ENCODE measurements at regions not wholly inside any gene's neighbourhood (a gene's known extent, or its start where the extent isn't known, plus 50 kb on each side); places are given as distances from the start of the nearest gene placed in this dataset.

GRCh38 chr13:107834281-107834680 is 381.1 kb downstream of the LIG4 start:
- Histone ChIP-seq H3K27me3 (ENCODE audit: control insufficient read depth, insufficient read depth, low read length) (no peaks in the 10 kb centered on the region), H3K9me3 (ENCODE audit: control insufficient read depth, insufficient read depth, low read length) (no peaks in the 10 kb centered on the region), H3K4me3 (ENCODE audit: low read depth, low read length) (no peak overlapping the region), H3K27ac (ENCODE audit: low read depth, low read length) (no peak overlapping the region)
- ChIA-PET CTCF (no interaction called here), POLR2A (no interaction called here)
- no peak for DNase-seq (ENCODE audit: low read depth, low spot score)
- TF ChIP-seq, protein P1, sequence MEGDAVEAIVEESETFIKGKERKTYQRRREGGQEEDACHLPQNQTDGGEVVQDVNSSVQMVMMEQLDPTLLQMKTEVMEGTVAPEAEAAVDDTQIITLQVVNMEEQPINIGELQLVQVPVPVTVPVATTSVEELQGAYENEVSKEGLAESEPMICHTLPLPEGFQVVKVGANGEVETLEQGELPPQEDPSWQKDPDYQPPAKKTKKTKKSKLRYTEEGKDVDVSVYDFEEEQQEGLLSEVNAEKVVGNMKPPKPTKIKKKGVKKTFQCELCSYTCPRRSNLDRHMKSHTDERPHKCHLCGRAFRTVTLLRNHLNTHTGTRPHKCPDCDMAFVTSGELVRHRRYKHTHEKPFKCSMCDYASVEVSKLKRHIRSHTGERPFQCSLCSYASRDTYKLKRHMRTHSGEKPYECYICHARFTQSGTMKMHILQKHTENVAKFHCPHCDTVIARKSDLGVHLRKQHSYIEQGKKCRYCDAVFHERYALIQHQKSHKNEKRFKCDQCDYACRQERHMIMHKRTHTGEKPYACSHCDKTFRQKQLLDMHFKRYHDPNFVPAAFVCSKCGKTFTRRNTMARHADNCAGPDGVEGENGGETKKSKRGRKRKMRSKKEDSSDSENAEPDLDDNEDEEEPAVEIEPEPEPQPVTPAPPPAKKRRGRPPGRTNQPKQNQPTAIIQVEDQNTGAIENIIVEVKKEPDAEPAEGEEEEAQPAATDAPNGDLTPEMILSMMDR (IDR thresholded peaks at IDR 0.05; ENCODE audit: low read depth, low read length) = no peak

DNA sequence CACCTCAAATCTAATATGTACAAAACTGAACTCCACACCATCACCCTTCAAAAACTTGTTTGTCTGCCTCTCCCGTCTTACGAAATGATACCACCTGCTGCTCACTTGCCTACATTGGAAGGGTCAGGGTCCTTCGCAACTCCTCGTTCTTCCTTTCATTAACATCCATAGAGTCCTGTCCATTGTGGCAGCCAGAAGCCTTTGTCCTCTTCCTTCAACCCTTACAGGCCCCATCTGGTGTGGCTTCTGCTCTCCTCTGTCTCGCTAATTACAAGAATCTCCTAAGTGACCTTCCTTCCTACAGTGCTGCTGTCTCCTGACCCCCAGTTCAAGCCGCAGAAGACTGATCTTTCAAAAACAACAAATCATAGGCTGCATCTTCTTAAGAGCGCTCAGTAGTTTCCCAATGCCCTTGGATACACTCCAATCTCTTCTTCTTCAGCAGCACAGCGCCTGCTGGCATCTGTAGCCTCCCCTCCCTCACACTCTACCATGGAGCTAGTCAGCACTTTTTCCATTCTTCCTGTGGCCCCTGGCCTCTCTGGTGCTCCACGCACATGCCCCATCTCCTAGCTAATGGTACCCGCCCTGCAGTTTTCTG is 382.7 kb downstream of the LIG4 start:
- Histone ChIP-seq H3K27me3 (ENCODE audit: control insufficient read depth, insufficient read depth, low read length) (no peaks in the 10 kb centered on the region), H3K27ac (ENCODE audit: low read depth, low read length) (no peak overlapping the region), H3K4me3 (ENCODE audit: low read depth, low read length) (no peak overlapping the region), H3K9me3 (ENCODE audit: control insufficient read depth, insufficient read depth, low read length) (no peaks in the 10 kb centered on the region)
- ChIA-PET CTCF (no interaction called here), POLR2A (no interaction called here)
- TF ChIP-seq, protein P1 (IDR thresholded peaks at IDR 0.05; ENCODE audit: low read depth, low read length) = no peak
- no peak for DNase-seq (ENCODE audit: low read depth, low spot score)

- no peak for DNase-seq (ENCODE audit: low read depth, low spot score)
- no peak overlapping the region for H3K27ac ChIP-seq (ENCODE audit: low read depth, low read length)
- H3K4me3 ChIP-seq (ENCODE audit: low read depth, low read length) = no peak overlapping the region
- TF ChIP-seq, protein P1 (IDR thresholded peaks at IDR 0.05; ENCODE audit: low read depth, low read length) = no peak
- CTCF ChIA-PET = no interaction called here
- H3K9me3 ChIP-seq (ENCODE audit: control insufficient read depth, insufficient read depth, low read length) = no peaks in the 10 kb centered on the region
- no peaks in the 10 kb centered on the region for H3K27me3 ChIP-seq (ENCODE audit: control insufficient read depth, insufficient read depth, low read length)
- POLR2A ChIA-PET = no interaction called here
These were observed 384.5 kb downstream of the LIG4 start for GRCh38 chr13:107830804-107831203.

- Histone ChIP-seq H3K27me3 (ENCODE audit: control insufficient read depth, insufficient read depth, low read length) (no peaks in the 10 kb centered on the region), H3K4me3 (ENCODE audit: low read depth, low read length) (no peak overlapping the region), H3K9me3 (ENCODE audit: control insufficient read depth, insufficient read depth, low read length) (no peaks in the 10 kb centered on the region), H3K27ac (ENCODE audit: low read depth, low read length) (no peak overlapping the region)
- POLR2A ChIA-PET = no interaction called here
- TF ChIP-seq, protein P1 (IDR thresholded peaks at IDR 0.05; ENCODE audit: low read depth, low read length) = no peak
- DNase-seq (ENCODE audit: low read depth, low spot score) = no peak
- CTCF ChIA-PET = no interaction called here
These were observed 387.3 kb downstream of the LIG4 start for GRCh38 chr13:107827840-107828549.

- TF ChIP-seq, protein P1 (IDR thresholded peaks at IDR 0.05; ENCODE audit: low read depth, low read length) = no peak
- Histone ChIP-seq H3K9me3 (ENCODE audit: control insufficient read depth, insufficient read depth, low read length) (no peaks in the 10 kb centered on the region; the same call in 1 of the 2 replicates), H3K4me3 (ENCODE audit: low read depth, low read length) (no peak overlapping the region), H3K27me3 (ENCODE audit: control insufficient read depth, insufficient read depth, low read length) (no peaks in the 10 kb centered on the region), H3K27ac (ENCODE audit: low read depth, low read length) (no peak overlapping the region)
- ChIA-PET POLR2A (no interaction called here), CTCF (no interaction called here)
- no peak for DNase-seq (ENCODE audit: low read depth, low spot score)
These were observed 390.7 kb downstream of the LIG4 start for GRCh38 chr13:107824635-107825034.
